ENCODE measurements at regions not wholly inside any gene's neighbourhood (a gene's known extent, or its start where the extent isn't known, plus 50 kb on each side); places are given as distances from the start of the nearest gene placed in this dataset.

- no peak for TF ChIP-seq RAD21 (conservative IDR thresholded peaks at IDR 0.05)
- no peak for TF ChIP-seq CTCF (IDR thresholded peaks at IDR 0.05; ENCODE audit: poor library complexity, severe bottlenecking)
- no peak for TF ChIP-seq EZH2 (IDR thresholded peaks at IDR 0.05; ENCODE audit: borderline replicate concordance, insufficient read depth, low read length, poor library complexity, severe bottlenecking)
- no peak for TF ChIP-seq POLR2AphosphoS5 (IDR thresholded peaks at IDR 0.05)
- no peak for TF ChIP-seq TAF1 (IDR thresholded peaks at IDR 0.05; ENCODE audit: low read depth)
- TF ChIP-seq EP300 (conservative IDR thresholded peaks at IDR 0.05; ENCODE audit: poor library complexity, severe bottlenecking), result no peak
- no peak for TF ChIP-seq MXI1 (conservative IDR thresholded peaks at IDR 0.05; ENCODE audit: poor library complexity, severe bottlenecking)
- no peak for TF ChIP-seq SMC3 (conservative IDR thresholded peaks at IDR 0.05; ENCODE audit: poor library complexity)
Observed at GRCh38 chr14:94691660-94692034, 78.3 kb downstream of the GSC start.

Measured in neural cell (in vitro differentiated cells).